ENCODE measurements at regions not wholly inside any gene's neighbourhood (a gene's known extent, or its start where the extent isn't known, plus 50 kb on each side); places are given as distances from the start of the nearest gene placed in this dataset.

- no peaks in the 10 kb centered on the region for H3K9me3 ChIP-seq (ENCODE audit: control insufficient read depth, low read length)
- no peaks in the 10 kb centered on the region for H3K36me3 Mint-ChIP-seq (ENCODE audit: low read depth)
- H3K27ac Mint-ChIP-seq: no peak overlapping the region
- DNase-seq: no peak
- H3K4me3 Mint-ChIP-seq: no peak overlapping the region
- WGBS, 2 experiments (ENCODE audit: insufficient coverage in 1 of 2, insufficient read length in 1 of 2): 65 to 92% methylated on average over 2 of the region's 2 CpGs
- no peaks in the 10 kb centered on the region for H3K27me3 ChIP-seq (ENCODE audit: control insufficient read depth, insufficient read depth, low read length, poor library complexity, severe bottlenecking)
- peak overlapping the region; percentile 82 for H3K27ac ChIP-seq (ENCODE audit: low read depth, low read length)
- H3K4me1 Mint-ChIP-seq: peaks cover 3% of the 10 kb centered on the region
- peak; percentile 54 for TF ChIP-seq CTCF (conservative IDR thresholded peaks at IDR 0.05)
- H3K36me3 ChIP-seq (ENCODE audit: control insufficient read depth, insufficient read depth, low read length): no peaks in the 10 kb centered on the region
- no peaks in the 10 kb centered on the region for H3K27me3 Mint-ChIP-seq (ENCODE audit: insufficient read depth)
- no peaks in the 10 kb centered on the region for H3K4me1 ChIP-seq (ENCODE audit: control insufficient read depth, insufficient read depth, low read length)
- no peak overlapping the region for H3K4me3 ChIP-seq (ENCODE audit: low read length)
- no peak overlapping the region for H3K9ac ChIP-seq (ENCODE audit: extremely low read depth, low read length, poor library complexity, severe bottlenecking)
- no peaks in the 10 kb centered on the region for H3K9me3 Mint-ChIP-seq
Observed at GRCh38 chr3:113096188-113096892, 105.6 kb downstream of the GTPBP8 start.

GRCh38 chr3:113097960-113098447, 107.2 kb downstream of the GTPBP8 start:
- no peaks in the 10 kb centered on the region for H3K27me3 Mint-ChIP-seq (ENCODE audit: insufficient read depth)
- H3K27me3 ChIP-seq (ENCODE audit: control insufficient read depth, insufficient read depth, low read length, poor library complexity, severe bottlenecking): peaks cover 2% of the 10 kb centered on the region
- no peak for DNase-seq
- H3K36me3 ChIP-seq (ENCODE audit: control insufficient read depth, insufficient read depth, low read length): no peaks in the 10 kb centered on the region
- H3K27ac Mint-ChIP-seq: no peak overlapping the region
- no peaks in the 10 kb centered on the region for H3K36me3 Mint-ChIP-seq (ENCODE audit: low read depth)
- peaks cover 3% of the 10 kb centered on the region for H3K4me1 Mint-ChIP-seq
- H3K4me3 Mint-ChIP-seq: no peak overlapping the region
- no peaks in the 10 kb centered on the region for H3K4me1 ChIP-seq (ENCODE audit: control insufficient read depth, insufficient read depth, low read length)
- WGBS, 2 experiments (ENCODE audit: insufficient coverage in 1 of 2, insufficient read length in 1 of 2): 89 to 100% methylated on average over 1 to 3 of the region's 3 CpGs
- H3K4me3 ChIP-seq (ENCODE audit: low read length): no peak overlapping the region
- H3K9me3 ChIP-seq (ENCODE audit: control insufficient read depth, low read length): no peaks in the 10 kb centered on the region
- H3K9me3 Mint-ChIP-seq: no peaks in the 10 kb centered on the region
- H3K9ac ChIP-seq (ENCODE audit: extremely low read depth, low read length, poor library complexity, severe bottlenecking): no peak overlapping the region
- H3K27ac ChIP-seq (ENCODE audit: low read depth, low read length): no peak overlapping the region
- TF ChIP-seq CTCF (conservative IDR thresholded peaks at IDR 0.05): no peak

- H3K4me3 ChIP-seq (ENCODE audit: low read length): no peak overlapping the region
- no peak for DNase-seq
- no peak overlapping the region for H3K4me3 Mint-ChIP-seq
- no peaks in the 10 kb centered on the region for H3K9me3 Mint-ChIP-seq
- no peaks in the 10 kb centered on the region for H3K27me3 Mint-ChIP-seq (ENCODE audit: insufficient read depth)
- no peak overlapping the region for H3K27ac Mint-ChIP-seq
- H3K9me3 ChIP-seq (ENCODE audit: control insufficient read depth, low read length): no peaks in the 10 kb centered on the region
- peaks cover 5% of the 10 kb centered on the region for H3K4me1 ChIP-seq (ENCODE audit: control insufficient read depth, insufficient read depth, low read length)
- WGBS, 2 experiments (ENCODE audit: insufficient coverage in 1 of 2, insufficient read length in 1 of 2): 94 to 100% methylated on average over 2 of the region's 2 CpGs
- H3K27me3 ChIP-seq (ENCODE audit: control insufficient read depth, insufficient read depth, low read length, poor library complexity, severe bottlenecking): peaks cover 8% of the 10 kb centered on the region
- peaks cover 6% of the 10 kb centered on the region for H3K4me1 Mint-ChIP-seq
- no peaks in the 10 kb centered on the region for H3K36me3 Mint-ChIP-seq (ENCODE audit: low read depth)
- H3K9ac ChIP-seq (ENCODE audit: extremely low read depth, low read length, poor library complexity, severe bottlenecking): no peak overlapping the region
- no peaks in the 10 kb centered on the region for H3K36me3 ChIP-seq (ENCODE audit: control insufficient read depth, insufficient read depth, low read length)
- H3K27ac ChIP-seq (ENCODE audit: low read depth, low read length): no peak overlapping the region
- TF ChIP-seq CTCF (conservative IDR thresholded peaks at IDR 0.05): no peak
Observed at GRCh38 chr3:113100063-113100462, 109.3 kb downstream of the GTPBP8 start.

Data from endodermal cell (in vitro differentiated cells).